A549 (cell line): ENCODE measurements at regions not wholly inside any gene's neighbourhood (a gene's known extent, or its start where the extent isn't known, plus 50 kb on each side); places are given as distances from the start of the nearest gene placed in this dataset.

Source experiments
- CTCF ChIP-seq: fragments of >200 bp; sonication (Bioruptor Twin); formaldehyde crosslinking; IDR thresholded peaks from 3 replicates; pipeline ENCODE4 v1.5.1; 2016
- JUN ChIP-seq, 2 experiments: fragments of >200 bp; sonication (Bioruptor Twin); formaldehyde crosslinking; IDR thresholded peaks; 2 replicates in 1 of 2; 3 replicates in 1 of 2; pipeline ENCODE4 v1.6.1; 2016 to 2017
- MYC ChIP-seq: IDR thresholded peaks from 2 replicates; pipeline ENCODE4 v1.6.1; 2012; ENCODE audit warnings: mild to moderate bottlenecking, inconsistent platforms, low read length, improper control_type of control experiment, borderline replicate concordance
- NFE2L2 ChIP-seq: fragments of 150-350 bp; conservative IDR thresholded peaks from 2 replicates; pipeline ENCODE4 v1.6.1; 2014; ENCODE audit warnings: low read length
- PBX3 ChIP-seq: IDR thresholded peaks from 2 replicates; pipeline ENCODE4 v1.6.1; 2012
- POLR2A ChIP-seq: IDR thresholded peaks from 2 replicates; pipeline ENCODE4 v1.6.1; 2012; ENCODE audit warnings: mild to moderate bottlenecking, low read length
- RAD21 ChIP-seq, 2 experiments: fragments of >200 bp in 1 of 2; sonication (Bioruptor Twin) in 1 of 2; formaldehyde crosslinking in 1 of 2; IDR thresholded peaks in 1 of 2; conservative IDR thresholded peaks in 1 of 2; 2 replicates in 1 of 2; 3 replicates in 1 of 2; pipeline ENCODE4 v1.6.1; 2012 to 2018; ENCODE audit warnings: inconsistent platforms in 1 of 2
- RFX5 ChIP-seq: fragments of 450-650 bp; IDR thresholded peaks from 2 replicates; pipeline ENCODE4 v1.7.1; 2014; ENCODE audit warnings: antibody characterized with exemption, mild to moderate bottlenecking, moderate library complexity

- no peak for TF ChIP-seq NFE2L2
- no peak for TF ChIP-seq CTCF
- TF ChIP-seq RAD21 (conservative IDR thresholded peaks at IDR 0.05 in 1 of 2, IDR thresholded peaks at IDR 0.05 in 1 of 2) = no peak
- no peak for TF ChIP-seq RFX5
- TF ChIP-seq JUN (IDR thresholded peaks at IDR 0.05) = no peak
- no peak for TF ChIP-seq PBX3
- TF ChIP-seq POLR2A = no peak
- TF ChIP-seq MYC = no peak
Measured at GRCh38 chr10:33398796-33399195, 64.3 kb upstream of the NRP1 start.
